Heart right ventricle (tissue), 16 donors: ENCODE measurements at regions not wholly inside any gene's neighbourhood (a gene's known extent, or its start where the extent isn't known, plus 50 kb on each side); places are given as distances from the start of the nearest gene placed in this dataset.

Experiments used
- ATAC-seq, 8 donors: fragments of 200-7000 bp; cut with Tn5 transposase; one replicate each; pipeline ENCODE4 v1.9.1; 2020; ENCODE audit warnings: mild to moderate bottlenecking in 8 of 8, moderate library complexity in 8 of 8, moderate number of reproducible peaks in 1 of 8
- DNase-seq, 2 donors: peaks; one replicate each; pipeline ENCODE4 v3.0.0-alpha.2; 2020
- H3K27ac ChIP-seq, 10 donors: fragments of 200-600 bp; sonication (generic) in 2 of 10; one replicate each; pipeline versions ENCODE4 v1.5.0 to v1.8.0; 2020 to 2022; ENCODE audit warnings: mild to moderate bottlenecking in 3 of 10
- H3K27me3 ChIP-seq, 7 donors: fragments of 200-600 bp; one replicate each; pipeline ENCODE4 v1.8.0; 2021 to 2022; ENCODE audit warnings: mild to moderate bottlenecking in 2 of 7
- H3K36me3 ChIP-seq, 9 donors: fragments of 200-600 bp; sonication (generic) in 1 of 9; one replicate each; pipeline versions ENCODE4 v1.5.0 to v1.8.0; 2020 to 2022; ENCODE audit warnings: mild to moderate bottlenecking in 2 of 9
- H3K4me1 ChIP-seq, 9 donors: fragments of 200-600 bp; sonication (generic) in 1 of 9; one replicate each; pipeline versions ENCODE4 v1.5.0 to v1.8.0; 2020 to 2022; ENCODE audit warnings: mild to moderate bottlenecking in 4 of 9
- H3K4me3 ChIP-seq, 10 donors: fragments of 200-600 bp; sonication (generic) in 2 of 10; one replicate each; pipeline versions ENCODE4 v1.5.0 to v1.8.0; 2020 to 2022; ENCODE audit warnings: mild to moderate bottlenecking in 7 of 10, moderate library complexity in 2 of 10
- H3K9me3 ChIP-seq, 11 donors: fragments of 200-600 bp in 10 of 11; sonication (generic) in 2 of 11; one replicate each; pipeline versions ENCODE4 v1.5.0 to v1.8.0; 2013 to 2022; ENCODE audit warnings: mild to moderate bottlenecking in 2 of 11, control low read depth in 1 of 11, moderate library complexity in 1 of 11
- CTCF ChIP-seq, 9 donors: fragments of 200-600 bp; sonication (generic) in 2 of 9; IDR thresholded peaks; one replicate each; pipeline versions ENCODE4 v1.5.0 to v1.8.0; 2021 to 2022; ENCODE audit warnings: antibody characterized with exemption in 9 of 9, mild to moderate bottlenecking in 5 of 9, moderate library complexity in 1 of 9
- WGBS, 2 donors: extraction: QIAGEN DNeasy Blood & Tissue Kit; methylation state at CpG; one replicate each; pipeline ENCODE4 v1.1.7; 2013; ENCODE audit warnings: inconsistent platforms in 1 of 2; 5-methylcytosine and 5-hydroxymethylcytosine counted together
- intact Hi-C, 10 donors: fragments of 100-400 bp; cut with DNase I; formaldehyde crosslinking; loops; one replicate each; pipeline versions ENCODE4 v1.11.1 to v1.14.2; 2022
- donor health status: Arrhythmogenic right ventricular cardiomyopathy.
- donor health status: ischemic (EF 13 %, LVEDD 7.1; RV severe dilation, severe dysfunction).
- donor health status: healthy with polysubstance abuse.
- donor health status: DM: no; HTN: yes; CAD: no.
- donor health status: DM: no; HTN: no; CAD: no.
- donor health status: ischemic (EF 25% LVEDD 6.9; RV normal size, moderate dysfunction).
- donor health status: ischemic (EF 25% LVEDD 5.7; RV mildly dilated, moderate dysfunction).
- donor health status: healthy.
- donor health status: DM: yes; HTN: yes; CAD: no.
- donor health status: Ischemic cardiomyopathy.
- donor health status: ischemic (EF 35%, LVEDD 5.7; RV mildly dilated, moderate dysfunction).
- donor health status: nonischemic (EF 11% LVEDD 7.7; RV severe dilation, severe dysfunction).
- donor health status: DM: yes; HTN: yes; CAD: no.
- donor health status: PGD.
- donor health status: ischemic (EF 29% LVEDD 5.4; RV normal size, mild dysfunction).
- donor health status: nonischemic (EF 23%, LVEDD 6.1; RV moderate dilation, normal function).

- H3K27ac ChIP-seq, result no peak overlapping the region
These were observed 95.7 kb downstream of the ENC1 start for GRCh38 chr5:74544811-74545210.

GRCh38 chr5:74543162-74543995 is 97.1 kb downstream of the ENC1 start:
- H3K27me3 ChIP-seq, result peaks cover 0 to 8% (median 0%) of the 10 kb centered on the region in 7 donors
- peak overlapping the region in 1 of 10 donors; percentile 60 for H3K27ac ChIP-seq
- H3K4me1 ChIP-seq, result peaks cover 0 to 27% (median 16%) of the 10 kb centered on the region in 9 donors
- TF ChIP-seq CTCF (IDR thresholded peaks at IDR 0.05), result no peak
- H3K36me3 ChIP-seq, result no peaks in the 10 kb centered on the region
- ATAC-seq (peak in 2 of 8 donors; percentile 13 to 28), DNase-seq (no peak)
- intact Hi-C loops, result loop anchor here in 2 of 10 donors (10.0 kb wide), 2 partner anchors 69 to 91 kb away; no protein-coding TSS in a partner anchor
- no peaks in the 10 kb centered on the region for H3K9me3 ChIP-seq
- no peak overlapping the region for H3K4me3 ChIP-seq
- WGBS, 2 donors, result 44 to 48% methylated on average over 14 of the region's 14 CpGs

More at GRCh38 chr5:74544811-74545210, 95.7 kb downstream of the ENC1 start:
- Histone ChIP-seq H3K4me3 (no peak overlapping the region), H3K27me3 (peaks cover 0 to 8% (median 0%) of the 10 kb centered on the region in 7 donors), H3K4me1 (peaks cover 0 to 19% (median 9%) of the 10 kb centered on the region in 9 donors), H3K36me3 (no peaks in the 10 kb centered on the region), H3K9me3 (no peaks in the 10 kb centered on the region)
- no peak for ATAC-seq
- no peak for TF ChIP-seq CTCF (IDR thresholded peaks at IDR 0.05)
- 82 to 83% methylated on average over 2 of the region's 2 CpGs for WGBS, 2 donors
- intact Hi-C loops, result loop anchor here in 3 of 10 donors (5.0 to 10.0 kb wide), 3 partner anchors 47 to 90 kb away; no protein-coding TSS in a partner anchor
- DNase-seq, result no peak

DNA sequence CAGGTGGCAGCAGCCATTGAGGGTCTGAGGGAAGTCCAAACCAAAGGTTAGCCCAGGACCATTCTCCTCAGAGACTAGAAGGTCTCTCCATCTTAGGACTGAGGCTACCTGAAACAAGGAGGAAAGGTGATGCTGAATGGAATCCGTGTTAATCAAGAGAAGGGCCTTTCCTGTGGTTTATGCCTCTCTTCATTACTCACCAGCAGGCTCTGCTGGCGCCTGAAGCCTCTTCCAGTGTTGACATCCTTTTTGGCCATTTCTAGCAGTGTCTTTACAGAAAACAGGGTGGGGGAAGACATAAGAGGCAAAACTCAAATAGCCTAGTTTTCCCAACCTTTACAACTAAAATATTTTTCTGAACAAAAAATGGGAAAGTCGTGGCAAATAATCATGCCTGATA is 98.0 kb downstream of the ENC1 start:
- no peak for ATAC-seq
- TF ChIP-seq CTCF (IDR thresholded peaks at IDR 0.05), result no peak
- peak overlapping the region in 1 of 10 donors; percentile 60 for H3K27ac ChIP-seq
- intact Hi-C loops, result loop anchor here in 2 of 10 donors (10.0 kb wide), 2 partner anchors 68 to 92 kb away; no protein-coding TSS in a partner anchor
- H3K27me3 ChIP-seq, result peaks cover 0 to 8% (median 0%) of the 10 kb centered on the region in 7 donors
- H3K4me1 ChIP-seq, result peaks cover 3 to 36% (median 23%) of the 10 kb centered on the region in 9 donors
- no peak for DNase-seq
- WGBS, 2 donors, result 72 to 76% methylated on average over 3 of the region's 3 CpGs
- no peak overlapping the region for H3K4me3 ChIP-seq
- no peaks in the 10 kb centered on the region for H3K9me3 ChIP-seq
- no peaks in the 10 kb centered on the region for H3K36me3 ChIP-seq

DNA sequence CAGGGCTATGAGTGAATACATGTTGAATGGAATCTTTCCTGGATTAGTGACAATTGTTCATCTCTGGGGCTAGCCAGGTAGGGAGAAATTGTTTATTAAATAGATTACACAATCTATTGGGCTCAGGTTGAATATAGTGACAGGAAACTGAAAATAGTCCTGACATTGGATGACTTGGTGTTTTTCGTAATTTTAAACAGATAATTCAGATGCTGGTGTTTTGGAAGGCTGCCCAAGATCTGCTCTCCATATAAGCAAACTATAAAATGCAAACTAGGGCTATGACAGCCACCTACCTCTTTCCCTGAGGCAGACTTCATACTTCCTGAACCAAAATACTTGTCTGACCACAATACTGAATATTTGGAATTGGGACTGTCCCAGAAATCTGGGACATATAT is 99.1 kb downstream of the ENC1 start:
- no peak for TF ChIP-seq CTCF (IDR thresholded peaks at IDR 0.05)
- Histone ChIP-seq H3K4me3 (no peak overlapping the region), H3K27me3 (peaks cover 0 to 8% (median 0%) of the 10 kb centered on the region in 7 donors), H3K9me3 (no peaks in the 10 kb centered on the region), H3K27ac (peak overlapping the region in 2 of 10 donors; percentile 11 to 29), H3K36me3 (no peaks in the 10 kb centered on the region), H3K4me1 (peaks cover 3 to 44% (median 25%) of the 10 kb centered on the region in 9 donors)
- 60 to 80% methylated on average over 1 of the region's 1 CpG for WGBS, 2 donors
- ATAC-seq, result no peak
- intact Hi-C loops, result loop anchor here in 2 of 10 donors (10.0 kb wide), 2 partner anchors 67 to 93 kb away; no protein-coding TSS in a partner anchor
- no peak for DNase-seq
